ENCODE measurements at regions not wholly inside any gene's neighbourhood (a gene's known extent, or its start where the extent isn't known, plus 50 kb on each side); places are given as distances from the start of the nearest gene placed in this dataset.

- no peak for TF ChIP-seq POLR2A (IDR thresholded peaks at IDR 0.05)
- TF ChIP-seq CTCF (IDR thresholded peaks at IDR 0.05), result no peak
These were observed 237.9 kb upstream of the DAAM1 start for GRCh38 chr14:58950555-58950954.
